ENCODE measurements at regions not wholly inside any gene's neighbourhood (a gene's known extent, or its start where the extent isn't known, plus 50 kb on each side); places are given as distances from the start of the nearest gene placed in this dataset.

- ChIA-PET RAD21 (ENCODE audit: low non-redundant PET in 1 of 2, low total read pairs in 2 of 2, uncharacterized antibody in 2 of 2, unreplicated experiment in 2 of 2) (no interaction called here), POLR2A (no interaction called here), CTCF (no interaction called here)
- Histone ChIP-seq H4K20me1 (ENCODE audit: insufficient read depth) (no peaks in the 10 kb centered on the region), H3K4me1 (ENCODE audit: control insufficient read depth in 1 of 2, insufficient read depth in 2 of 2, low read length in 2 of 2) (no peaks in the 10 kb centered on the region), H3K9ac (ENCODE audit: low read length) (no peak overlapping the region), H3K9me3 (ENCODE audit: control insufficient read depth in 1 of 2, insufficient read depth in 1 of 2, low read depth in 1 of 2, low read length in 2 of 2) (peaks cover 0 to 5% of the 10 kb centered on the region in 2 experiments; a peak in 1 of 4 replicates), H3K9me2 (ENCODE audit: insufficient read depth) (no peaks in the 10 kb centered on the region), H3K27me3 (ENCODE audit: insufficient read depth, low read length) (no peaks in the 10 kb centered on the region), H3K79me2 (ENCODE audit: insufficient read depth, low read length) (no peaks in the 10 kb centered on the region), H3K36me3 (ENCODE audit: control insufficient read depth in 1 of 2, insufficient read depth in 2 of 2, low read length in 2 of 2) (no peaks in the 10 kb centered on the region), H3K27ac (ENCODE audit: low read depth, low read length) (no peak overlapping the region), H3K4me3 (replicated peaks in 1 of 2; ENCODE audit: low read depth in 1 of 2, low read length in 2 of 2) (no peak overlapping the region), H2AFZ (ENCODE audit: low read depth, low read length, poor library complexity, severe bottlenecking) (no peak overlapping the region), H3K4me2 (ENCODE audit: low read length) (no peak overlapping the region)
- no TSS peak for BruUV-seq (replicated peaks)
- TF ChIP-seq EGR1 (IDR thresholded peaks at IDR 0.05; ENCODE audit: low read depth), result no peak
- TF ChIP-seq SRF (IDR thresholded peaks at IDR 0.05; ENCODE audit: low read depth), result no peak
- no peak for TF ChIP-seq CBX3 (IDR thresholded peaks at IDR 0.05; ENCODE audit: low read depth)
- intact Hi-C loops (cut with micrococcal nuclease), result no loop called here
- no peak for ATAC-seq
- no peak for DNase-seq (ENCODE audit: low read depth, low spot score)
These were observed 180.0 kb upstream of the NTM start for GRCh38 chr11:131190446-131190845.

DNA sequence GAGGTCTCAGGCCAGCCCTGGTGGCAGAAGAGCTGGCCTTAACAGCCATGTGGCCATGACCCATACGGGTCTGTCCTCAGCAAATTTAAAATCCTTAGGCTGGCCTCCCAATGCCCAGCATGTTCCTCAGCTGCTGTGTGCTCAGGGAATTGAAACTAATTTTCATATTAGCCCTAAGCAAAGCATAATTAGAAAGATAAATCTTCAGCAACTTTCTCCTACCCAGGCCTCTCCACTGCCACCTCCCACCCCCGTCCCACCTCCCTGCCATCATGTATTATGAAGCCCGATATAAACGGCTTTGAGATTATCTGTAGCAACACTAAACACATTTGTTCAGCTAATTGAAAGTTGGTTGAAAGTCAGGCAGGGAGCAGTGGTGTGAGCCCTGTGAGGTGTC lies 178.8 kb upstream of the NTM start:
- Histone ChIP-seq H2AFZ (ENCODE audit: low read depth, low read length, poor library complexity, severe bottlenecking) (no peak overlapping the region), H3K4me2 (ENCODE audit: low read length) (no peak overlapping the region), H3K4me3 (replicated peaks in 1 of 2; ENCODE audit: low read depth in 1 of 2, low read length in 2 of 2) (no peak overlapping the region), H4K20me1 (ENCODE audit: insufficient read depth) (no peaks in the 10 kb centered on the region), H3K9me2 (ENCODE audit: insufficient read depth) (no peaks in the 10 kb centered on the region), H3K27me3 (ENCODE audit: insufficient read depth, low read length) (no peaks in the 10 kb centered on the region), H3K79me2 (ENCODE audit: insufficient read depth, low read length) (no peaks in the 10 kb centered on the region), H3K9me3 (ENCODE audit: control insufficient read depth in 1 of 2, insufficient read depth in 1 of 2, low read depth in 1 of 2, low read length in 2 of 2) (peaks cover 0 to 5% of the 10 kb centered on the region in 2 experiments; a peak in 1 of 4 replicates), H3K9ac (ENCODE audit: low read length) (no peak overlapping the region), H3K4me1 (ENCODE audit: control insufficient read depth in 1 of 2, insufficient read depth in 2 of 2, low read length in 2 of 2) (no peaks in the 10 kb centered on the region), H3K36me3 (ENCODE audit: control insufficient read depth in 1 of 2, insufficient read depth in 2 of 2, low read length in 2 of 2) (no peaks in the 10 kb centered on the region), H3K27ac (ENCODE audit: low read depth, low read length) (no peak overlapping the region)
- RAD21 ChIA-PET (ENCODE audit: low non-redundant PET in 1 of 2, low total read pairs in 2 of 2, uncharacterized antibody in 2 of 2, unreplicated experiment in 2 of 2), result no interaction called here
- no peak for ATAC-seq
- intact Hi-C loops (cut with micrococcal nuclease), result no loop called here
- DNase-seq (ENCODE audit: low read depth, low spot score), result no peak
- POLR2A ChIA-PET, result no interaction called here
- TF ChIP-seq, protein P1, sequence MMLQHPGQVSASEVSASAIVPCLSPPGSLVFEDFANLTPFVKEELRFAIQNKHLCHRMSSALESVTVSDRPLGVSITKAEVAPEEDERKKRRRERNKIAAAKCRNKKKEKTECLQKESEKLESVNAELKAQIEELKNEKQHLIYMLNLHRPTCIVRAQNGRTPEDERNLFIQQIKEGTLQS (IDR thresholded peaks at IDR 0.05), result no peak
- CTCF ChIA-PET, result no interaction called here
- BruUV-seq (replicated peaks), result no TSS peak

GRCh38 chr11:131192628-131193027 lies 177.8 kb upstream of the NTM start:
- Histone ChIP-seq H3K9me2 (ENCODE audit: insufficient read depth) (no peaks in the 10 kb centered on the region), H3K9me3 (ENCODE audit: control insufficient read depth in 1 of 2, insufficient read depth in 1 of 2, low read depth in 1 of 2, low read length in 2 of 2) (peaks cover 0 to 5% of the 10 kb centered on the region in 2 experiments; a peak in 1 of 4 replicates), H3K79me2 (ENCODE audit: insufficient read depth, low read length) (no peaks in the 10 kb centered on the region), H3K9ac (ENCODE audit: low read length) (no peak overlapping the region), H2AFZ (ENCODE audit: low read depth, low read length, poor library complexity, severe bottlenecking) (no peak overlapping the region), H3K4me3 (replicated peaks in 1 of 2; ENCODE audit: low read depth in 1 of 2, low read length in 2 of 2) (no peak overlapping the region), H3K27me3 (ENCODE audit: insufficient read depth, low read length) (no peaks in the 10 kb centered on the region), H3K4me2 (ENCODE audit: low read length) (no peak overlapping the region), H3K27ac (ENCODE audit: low read depth, low read length) (no peak overlapping the region), H3K36me3 (ENCODE audit: control insufficient read depth in 1 of 2, insufficient read depth in 2 of 2, low read length in 2 of 2) (no peaks in the 10 kb centered on the region), H4K20me1 (ENCODE audit: insufficient read depth) (no peaks in the 10 kb centered on the region), H3K4me1 (ENCODE audit: control insufficient read depth in 1 of 2, insufficient read depth in 2 of 2, low read length in 2 of 2) (no peaks in the 10 kb centered on the region)
- TF ChIP-seq SP1 (IDR thresholded peaks at IDR 0.05; ENCODE audit: low read depth) (no peak), ZNF274 (IDR thresholded peaks at IDR 0.05; ENCODE audit: low read depth, low read length) (no peak), SRF (IDR thresholded peaks at IDR 0.05; ENCODE audit: low read depth) (no peak), ZBTB33 (IDR thresholded peaks at IDR 0.05; ENCODE audit: extremely low read depth, insufficient replicate concordance, low read length) (no peak), ZFX (IDR thresholded peaks at IDR 0.05) (no peak), EZH2 (IDR thresholded peaks at IDR 0.05) (no peak)
- TF ChIP-seq, protein P2, sequence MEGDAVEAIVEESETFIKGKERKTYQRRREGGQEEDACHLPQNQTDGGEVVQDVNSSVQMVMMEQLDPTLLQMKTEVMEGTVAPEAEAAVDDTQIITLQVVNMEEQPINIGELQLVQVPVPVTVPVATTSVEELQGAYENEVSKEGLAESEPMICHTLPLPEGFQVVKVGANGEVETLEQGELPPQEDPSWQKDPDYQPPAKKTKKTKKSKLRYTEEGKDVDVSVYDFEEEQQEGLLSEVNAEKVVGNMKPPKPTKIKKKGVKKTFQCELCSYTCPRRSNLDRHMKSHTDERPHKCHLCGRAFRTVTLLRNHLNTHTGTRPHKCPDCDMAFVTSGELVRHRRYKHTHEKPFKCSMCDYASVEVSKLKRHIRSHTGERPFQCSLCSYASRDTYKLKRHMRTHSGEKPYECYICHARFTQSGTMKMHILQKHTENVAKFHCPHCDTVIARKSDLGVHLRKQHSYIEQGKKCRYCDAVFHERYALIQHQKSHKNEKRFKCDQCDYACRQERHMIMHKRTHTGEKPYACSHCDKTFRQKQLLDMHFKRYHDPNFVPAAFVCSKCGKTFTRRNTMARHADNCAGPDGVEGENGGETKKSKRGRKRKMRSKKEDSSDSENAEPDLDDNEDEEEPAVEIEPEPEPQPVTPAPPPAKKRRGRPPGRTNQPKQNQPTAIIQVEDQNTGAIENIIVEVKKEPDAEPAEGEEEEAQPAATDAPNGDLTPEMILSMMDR (IDR thresholded peaks at IDR 0.05 in 2 of 3, conservative IDR thresholded peaks at IDR 0.05 in 1 of 3; ENCODE audit: borderline replicate concordance in 1 of 3, insufficient read depth in 1 of 3, low read depth in 2 of 3, low read length in 2 of 3), result no peak
- ATAC-seq (no peak), DNase-seq (ENCODE audit: low read depth, low spot score) (no peak)
- intact Hi-C loops (cut with micrococcal nuclease), result no loop called here
- BruUV-seq (replicated peaks), result no TSS peak
- CTCF ChIA-PET, result no interaction called here
- POLR2A ChIA-PET, result no interaction called here
- RAD21 ChIA-PET (ENCODE audit: low non-redundant PET in 1 of 2, low total read pairs in 2 of 2, uncharacterized antibody in 2 of 2, unreplicated experiment in 2 of 2), result no interaction called here
